Muscle layer of duodenum (tissue), 2 donors: ENCODE measurements at regions not wholly inside any gene's neighbourhood (a gene's known extent, or its start where the extent isn't known, plus 50 kb on each side); places are given as distances from the start of the nearest gene placed in this dataset.
"Not testable (repeated sequence)": the region's sequence is repeated elsewhere in the genome, so short reads cannot be mapped to it uniquely, and the experiment has no call there.

Experiments used
- H3K27ac ChIP-seq: one replicate; pipeline ENCODE4 v1.7.0; 2013; ENCODE audit warnings: mild to moderate bottlenecking, low read length
- H3K27me3 ChIP-seq: one replicate; pipeline ENCODE4 v1.7.0; 2013; ENCODE audit warnings: low read depth, mild to moderate bottlenecking, control low read depth, low read length
- H3K36me3 ChIP-seq, 2 donors: one replicate each; pipeline ENCODE4 v1.7.0; 2013; ENCODE audit warnings: low read length in 2 of 2, control low read depth in 1 of 2, mild to moderate bottlenecking in 1 of 2; ENCODE audit not compliant: insufficient read depth in 2 of 2, control insufficient read depth in 1 of 2
- H3K4me1 ChIP-seq, 2 donors: one replicate each; pipeline ENCODE4 v1.7.0; 2013; ENCODE audit warnings: low read length in 2 of 2, mild to moderate bottlenecking in 2 of 2, control low read depth in 1 of 2, moderate library complexity in 1 of 2; ENCODE audit not compliant: insufficient read depth in 2 of 2, control insufficient read depth in 1 of 2
- H3K4me3 ChIP-seq, 2 donors: one replicate each; pipeline ENCODE4 v1.7.0; 2013; ENCODE audit warnings: low read length in 2 of 2, low read depth in 1 of 2, mild to moderate bottlenecking in 1 of 2
- H3K9me3 ChIP-seq, 2 donors: one replicate each; pipeline ENCODE4 v1.7.0; 2013; ENCODE audit warnings: low read length in 2 of 2, control low read depth in 1 of 2, mild to moderate bottlenecking in 1 of 2; ENCODE audit not compliant: control insufficient read depth in 1 of 2
- donor health status: healthy.

- H3K27ac ChIP-seq, result no peak overlapping the region
- no peaks in the 10 kb centered on the region for H3K4me1 ChIP-seq
- H3K9me3 ChIP-seq, result no peaks in the 10 kb centered on the region
- no peaks in the 10 kb centered on the region for H3K27me3 ChIP-seq
- no peak overlapping the region for H3K4me3 ChIP-seq
- no peaks in the 10 kb centered on the region for H3K36me3 ChIP-seq
Observed at GRCh38 chr12:9332564-9332963, 124.4 kb upstream of the PZP start.

DNA sequence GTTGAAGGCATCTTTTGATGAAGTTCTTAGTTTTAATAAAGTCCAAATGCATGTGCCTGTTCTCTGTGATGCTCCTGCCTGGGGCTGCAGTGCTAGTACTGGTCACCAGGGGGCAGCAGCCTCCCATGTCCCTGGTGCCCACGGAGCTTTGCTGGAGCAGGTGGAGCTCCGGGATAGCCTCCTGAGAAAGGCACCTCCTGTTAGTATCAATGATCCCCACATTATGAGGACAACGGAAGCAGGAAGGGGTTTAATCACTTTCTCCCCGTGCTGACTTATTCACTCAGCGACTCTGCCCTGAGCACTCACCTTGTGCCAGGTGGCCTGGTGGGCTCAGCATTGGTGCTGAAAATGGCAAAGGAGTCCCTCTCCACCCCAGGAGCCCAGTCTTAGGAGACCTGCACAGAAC lies 123.0 kb upstream of the PZP start:
- Histone ChIP-seq H3K36me3 (no peaks in the 10 kb centered on the region), H3K27me3 (no peaks in the 10 kb centered on the region), H3K27ac (no peak overlapping the region)

DNA sequence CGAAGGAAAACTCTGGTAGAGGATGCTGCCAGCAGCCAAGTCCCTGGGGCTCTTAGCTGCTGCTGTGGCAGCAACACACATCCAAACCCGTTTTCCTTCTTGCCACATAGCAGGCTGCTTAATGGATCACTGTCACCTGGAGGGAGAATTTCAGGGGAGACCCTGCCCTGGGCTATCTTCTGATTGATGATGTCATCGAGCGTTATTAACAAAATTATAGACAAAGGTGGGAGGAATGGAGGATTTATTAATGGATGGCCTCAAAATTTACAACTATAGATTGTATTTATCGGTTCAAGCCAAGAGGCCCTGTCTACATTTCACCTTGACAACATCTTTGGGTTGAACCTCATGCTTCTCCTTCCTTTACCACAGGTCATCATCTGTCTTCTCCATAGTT lies 120.8 kb upstream of the PZP start:
- Histone ChIP-seq H3K4me3 (no peak overlapping the region), H3K27me3 (no peaks in the 10 kb centered on the region), H3K4me1 (no peaks in the 10 kb centered on the region), H3K36me3 (no peaks in the 10 kb centered on the region), H3K27ac (no peak overlapping the region), H3K9me3 (no peaks in the 10 kb centered on the region)

More for the DNA sequence above, 123.0 kb upstream of the PZP start:
- Histone ChIP-seq H3K4me3 (no peak overlapping the region), H3K4me1 (no peaks in the 10 kb centered on the region), H3K9me3 (no peaks in the 10 kb centered on the region)

DNA sequence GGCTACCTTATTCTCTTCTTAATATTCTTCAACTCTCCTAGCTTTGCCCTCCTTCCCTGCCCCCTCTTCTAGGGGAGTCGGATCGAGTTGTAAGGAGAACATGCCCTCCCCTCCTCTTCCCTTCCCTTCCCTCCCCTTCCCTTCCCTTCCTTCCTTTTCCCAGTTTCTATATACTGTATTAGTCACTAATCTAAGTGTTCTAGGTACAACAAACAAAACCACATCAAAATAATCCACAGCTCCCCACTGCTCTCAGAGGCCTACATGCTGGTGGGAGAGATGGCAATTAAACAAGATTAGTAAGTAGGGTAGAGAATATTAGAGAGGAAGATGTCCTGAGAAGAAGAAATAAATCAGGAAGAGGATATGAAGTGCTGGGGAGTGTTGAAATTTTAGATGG lies 119.9 kb upstream of the PZP start:
- no peak overlapping the region for H3K4me3 ChIP-seq
- no peaks in the 10 kb centered on the region for H3K9me3 ChIP-seq
- H3K4me1 ChIP-seq, result no peaks in the 10 kb centered on the region
- no peak overlapping the region for H3K27ac ChIP-seq
- no peaks in the 10 kb centered on the region for H3K27me3 ChIP-seq
- H3K36me3 ChIP-seq, result no peaks in the 10 kb centered on the region

DNA sequence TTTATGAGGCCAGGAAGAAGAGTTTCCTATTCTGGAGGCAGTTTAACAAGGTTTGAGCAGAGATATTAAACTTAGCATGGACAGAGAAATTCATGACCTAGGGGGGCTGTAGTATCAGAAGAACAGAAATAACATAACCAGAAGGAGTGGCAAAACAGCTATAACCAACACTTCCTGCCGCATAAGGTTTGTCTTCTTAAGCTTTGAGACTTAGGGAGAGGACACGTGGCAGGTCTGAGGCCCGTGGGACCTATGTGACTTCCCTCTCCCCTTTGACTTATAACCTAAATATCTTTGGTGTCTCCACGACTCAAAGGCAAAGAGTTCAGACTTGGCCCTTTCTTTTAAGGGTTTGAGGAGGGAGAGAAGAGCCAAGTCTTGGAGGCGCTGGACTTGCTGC lies 119.1 kb upstream of the PZP start:
- no peaks in the 10 kb centered on the region for H3K36me3 ChIP-seq
- no peak overlapping the region for H3K27ac ChIP-seq
- H3K9me3 ChIP-seq, result no peaks in the 10 kb centered on the region
- H3K4me1 ChIP-seq, result no peaks in the 10 kb centered on the region
- H3K4me3 ChIP-seq, result no peak overlapping the region
- no peaks in the 10 kb centered on the region for H3K27me3 ChIP-seq

DNA sequence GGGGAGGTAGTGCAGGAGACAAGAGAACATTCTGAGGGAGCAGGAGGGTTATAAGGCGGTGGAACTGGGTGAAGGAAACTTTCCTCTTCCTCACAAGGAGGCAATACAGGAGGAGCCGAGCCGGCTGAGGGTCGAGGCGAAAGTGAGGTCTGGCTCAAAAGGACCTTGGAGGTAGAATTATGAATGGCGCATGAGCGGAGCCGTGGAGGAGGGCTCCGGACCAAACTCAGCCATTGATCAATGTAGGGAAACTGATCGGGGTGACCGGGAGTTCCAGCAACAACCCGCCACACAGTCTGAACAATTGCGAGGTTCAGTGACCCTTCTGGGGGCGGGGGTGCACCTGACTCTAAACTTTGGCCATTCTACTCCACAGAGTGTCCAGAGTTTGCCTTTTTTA lies 118.7 kb upstream of the PZP start:
- H3K36me3 ChIP-seq, H3K27ac ChIP-seq, H3K9me3 ChIP-seq, H3K4me1 ChIP-seq, H3K27me3 ChIP-seq, H3K4me3 ChIP-seq: not testable (repeated sequence)

GRCh38 chr12:9326085-9326484 lies 117.9 kb upstream of the PZP start:
- Histone ChIP-seq H3K27me3 (no peaks in the 10 kb centered on the region), H3K36me3 (no peaks in the 10 kb centered on the region), H3K4me3 (no peak overlapping the region), H3K9me3 (no peaks in the 10 kb centered on the region), H3K27ac (no peak overlapping the region), H3K4me1 (no peaks in the 10 kb centered on the region)

DNA sequence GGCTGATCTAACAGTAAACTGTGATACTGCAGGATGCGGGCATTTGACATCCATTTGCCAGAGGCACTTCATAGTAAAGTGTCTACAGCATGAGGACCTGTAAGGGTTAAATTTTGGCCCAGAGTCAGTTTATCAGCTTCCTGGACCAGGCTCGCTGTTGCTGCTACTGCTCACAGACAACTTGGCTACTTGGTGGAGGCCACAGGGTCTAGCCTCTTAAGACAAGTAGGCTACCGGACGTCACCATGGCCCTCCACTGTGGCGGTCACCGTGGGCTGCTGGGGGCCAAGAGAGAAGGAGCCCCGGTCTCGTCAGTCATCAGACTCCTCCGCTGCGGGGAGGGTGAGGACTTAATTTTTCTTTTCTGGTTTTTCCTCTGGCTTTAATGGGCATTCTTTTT lies 117.3 kb upstream of the PZP start:
- H3K36me3 ChIP-seq, result no peaks in the 10 kb centered on the region
- H3K4me3 ChIP-seq, result no peak overlapping the region
- H3K9me3 ChIP-seq, result no peaks in the 10 kb centered on the region
- no peak overlapping the region for H3K27ac ChIP-seq
- no peaks in the 10 kb centered on the region for H3K27me3 ChIP-seq
- no peaks in the 10 kb centered on the region for H3K4me1 ChIP-seq

GRCh38 chr12:9324782-9325181 lies 116.6 kb upstream of the PZP start:
- no peaks in the 10 kb centered on the region for H3K4me1 ChIP-seq
- H3K27ac ChIP-seq, result no peak overlapping the region
- H3K27me3 ChIP-seq, result no peaks in the 10 kb centered on the region
- H3K9me3 ChIP-seq, result no peaks in the 10 kb centered on the region
- no peaks in the 10 kb centered on the region for H3K36me3 ChIP-seq
- H3K4me3 ChIP-seq, result no peak overlapping the region

- Histone ChIP-seq H3K27ac (no peak overlapping the region), H3K27me3 (no peaks in the 10 kb centered on the region), H3K36me3 (no peaks in the 10 kb centered on the region), H3K4me1 (no peaks in the 10 kb centered on the region), H3K4me3 (no peak overlapping the region), H3K9me3 (no peaks in the 10 kb centered on the region)
Observed at GRCh38 chr12:9323144-9323681, 115.0 kb upstream of the PZP start.

- Histone ChIP-seq H3K36me3 (no peaks in the 10 kb centered on the region), H3K4me3 (no peak overlapping the region), H3K27me3 (no peaks in the 10 kb centered on the region)
Observed at GRCh38 chr12:9319842-9320173, 111.6 kb upstream of the PZP start.

GRCh38 chr12:9319044-9319841 lies 111.0 kb upstream of the PZP start:
- H3K4me3 ChIP-seq, result no peak overlapping the region
- no peaks in the 10 kb centered on the region for H3K27me3 ChIP-seq
- H3K27ac ChIP-seq, result no peak overlapping the region
- no peaks in the 10 kb centered on the region for H3K9me3 ChIP-seq
- no peaks in the 10 kb centered on the region for H3K36me3 ChIP-seq
- no peaks in the 10 kb centered on the region for H3K4me1 ChIP-seq

More at GRCh38 chr12:9319842-9320173, 111.6 kb upstream of the PZP start:
- no peaks in the 10 kb centered on the region for H3K4me1 ChIP-seq
- no peaks in the 10 kb centered on the region for H3K9me3 ChIP-seq
- no peak overlapping the region for H3K27ac ChIP-seq
